ENCODE measurements at regions not wholly inside any gene's neighbourhood (a gene's known extent, or its start where the extent isn't known, plus 50 kb on each side); places are given as distances from the start of the nearest gene placed in this dataset.

DNA sequence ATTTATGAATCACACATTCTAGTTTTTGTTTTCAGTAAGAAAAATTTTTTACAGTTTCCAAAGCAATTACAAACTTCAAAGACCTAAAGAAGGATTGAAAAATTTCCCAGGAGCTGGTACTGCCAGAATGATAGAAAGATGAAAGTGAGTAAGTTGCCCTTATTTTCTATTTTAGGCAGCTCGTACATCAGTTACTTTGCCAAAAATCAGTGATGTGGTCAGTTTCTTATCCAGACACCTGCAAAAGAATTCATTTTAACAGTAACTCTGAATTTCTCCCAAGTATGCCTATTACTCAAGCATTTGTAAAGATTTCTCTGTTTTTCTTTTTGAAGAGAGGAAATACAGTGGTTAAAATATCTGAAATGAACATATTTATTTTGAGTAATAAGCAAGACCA, 976.3 kb upstream of the RAG2 start:
- TF ChIP-seq, protein P1, sequence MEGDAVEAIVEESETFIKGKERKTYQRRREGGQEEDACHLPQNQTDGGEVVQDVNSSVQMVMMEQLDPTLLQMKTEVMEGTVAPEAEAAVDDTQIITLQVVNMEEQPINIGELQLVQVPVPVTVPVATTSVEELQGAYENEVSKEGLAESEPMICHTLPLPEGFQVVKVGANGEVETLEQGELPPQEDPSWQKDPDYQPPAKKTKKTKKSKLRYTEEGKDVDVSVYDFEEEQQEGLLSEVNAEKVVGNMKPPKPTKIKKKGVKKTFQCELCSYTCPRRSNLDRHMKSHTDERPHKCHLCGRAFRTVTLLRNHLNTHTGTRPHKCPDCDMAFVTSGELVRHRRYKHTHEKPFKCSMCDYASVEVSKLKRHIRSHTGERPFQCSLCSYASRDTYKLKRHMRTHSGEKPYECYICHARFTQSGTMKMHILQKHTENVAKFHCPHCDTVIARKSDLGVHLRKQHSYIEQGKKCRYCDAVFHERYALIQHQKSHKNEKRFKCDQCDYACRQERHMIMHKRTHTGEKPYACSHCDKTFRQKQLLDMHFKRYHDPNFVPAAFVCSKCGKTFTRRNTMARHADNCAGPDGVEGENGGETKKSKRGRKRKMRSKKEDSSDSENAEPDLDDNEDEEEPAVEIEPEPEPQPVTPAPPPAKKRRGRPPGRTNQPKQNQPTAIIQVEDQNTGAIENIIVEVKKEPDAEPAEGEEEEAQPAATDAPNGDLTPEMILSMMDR (IDR thresholded peaks at IDR 0.05; ENCODE audit: low read depth, low read length) = no peak
- no peak overlapping the region for H3K4me3 ChIP-seq (ENCODE audit: low read depth, low read length)
- in situ Hi-C loops (cut with HindIII; ENCODE audit: low sequenced_read_pairs) = no loop called here
- DNase-seq (ENCODE audit: low read depth, low spot score) = no peak

DNA sequence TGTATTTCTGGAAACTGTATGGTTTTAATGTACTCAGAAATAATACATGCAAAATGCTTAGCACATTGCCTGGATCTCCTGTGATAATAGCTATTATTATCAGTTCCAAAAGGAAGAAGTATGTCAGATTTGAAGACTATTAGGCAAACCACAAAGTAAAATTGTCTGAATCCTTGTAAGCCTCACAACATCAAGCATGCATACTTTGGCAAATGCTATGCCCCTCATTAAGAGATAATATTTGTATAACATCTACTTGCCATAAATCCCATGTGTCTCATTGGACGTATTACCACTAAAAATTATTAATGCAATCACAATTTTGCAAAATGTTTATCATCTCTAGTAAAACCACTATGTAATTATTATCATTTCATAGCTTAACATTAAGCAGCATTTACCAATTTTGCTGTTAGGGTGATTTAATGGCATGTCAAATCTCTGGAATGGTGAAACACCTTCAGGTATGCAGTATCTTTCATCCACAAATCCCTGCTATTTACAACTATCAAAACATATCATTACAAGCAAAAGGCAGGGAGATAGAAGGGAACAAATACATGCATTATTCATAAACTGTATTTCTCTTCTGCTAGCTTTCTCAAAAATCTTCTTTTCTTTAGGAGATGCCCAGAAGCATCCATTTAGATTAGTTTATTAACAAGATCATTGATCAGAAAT, 974.6 kb upstream of the RAG2 start:
- in situ Hi-C loops (cut with HindIII; ENCODE audit: low sequenced_read_pairs) = no loop called here
- DNase-seq (ENCODE audit: low read depth, low spot score) = no peak
- no peak overlapping the region for H3K4me3 ChIP-seq (ENCODE audit: low read depth, low read length)
- TF ChIP-seq, protein P1 (IDR thresholded peaks at IDR 0.05; ENCODE audit: low read depth, low read length) = no peak

DNA sequence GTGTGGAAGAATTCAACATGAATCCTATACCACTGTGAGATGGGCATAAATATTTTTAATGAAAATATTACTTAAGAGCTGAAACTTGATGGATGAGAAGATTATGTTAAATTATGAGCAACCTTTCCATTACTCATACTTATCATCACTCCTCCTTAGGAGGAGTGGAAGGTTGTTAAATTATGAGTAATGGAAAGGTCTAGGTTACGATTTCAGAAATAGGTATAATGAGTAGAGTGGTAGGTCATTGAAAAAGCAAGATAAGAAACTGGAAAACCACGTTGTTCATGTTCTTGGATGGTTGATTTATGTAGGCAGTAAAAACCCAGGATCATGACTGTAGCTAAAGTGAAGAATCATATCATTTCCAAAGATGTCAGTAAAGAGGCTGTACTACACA, 973.2 kb upstream of the RAG2 start:
- DNase-seq (ENCODE audit: low read depth, low spot score) = no peak
- TF ChIP-seq, protein P1 (IDR thresholded peaks at IDR 0.05; ENCODE audit: low read depth, low read length) = no peak
- H3K4me3 ChIP-seq (ENCODE audit: low read depth, low read length) = no peak overlapping the region
- in situ Hi-C loops (cut with HindIII; ENCODE audit: low sequenced_read_pairs) = no loop called here

DNA sequence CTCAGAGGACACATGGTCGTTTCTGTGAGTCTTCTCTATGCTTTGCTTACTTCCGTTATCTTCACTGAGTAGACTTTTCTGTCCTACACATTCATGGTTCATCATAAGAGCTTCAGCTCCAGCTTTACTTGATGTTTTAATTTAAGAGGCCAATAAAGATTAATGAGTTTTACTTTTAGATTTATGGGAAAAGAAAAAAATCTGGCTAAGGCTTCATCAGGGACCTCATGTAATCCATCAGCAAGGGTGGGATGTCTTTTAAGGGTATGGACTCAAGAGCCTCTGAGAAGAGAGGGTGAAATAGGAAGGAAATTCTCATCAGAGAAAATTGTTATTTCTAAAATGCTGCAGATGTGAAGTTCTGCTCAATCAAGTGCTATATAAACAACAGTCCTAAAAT, 963.0 kb upstream of the RAG2 start:
- in situ Hi-C loops (cut with HindIII; ENCODE audit: low sequenced_read_pairs) = no loop called here
- H3K4me3 ChIP-seq (ENCODE audit: low read depth, low read length) = no peak overlapping the region
- DNase-seq (ENCODE audit: low read depth, low spot score) = no peak
- TF ChIP-seq, protein P1 (IDR thresholded peaks at IDR 0.05; ENCODE audit: low read depth, low read length) = no peak

DNA sequence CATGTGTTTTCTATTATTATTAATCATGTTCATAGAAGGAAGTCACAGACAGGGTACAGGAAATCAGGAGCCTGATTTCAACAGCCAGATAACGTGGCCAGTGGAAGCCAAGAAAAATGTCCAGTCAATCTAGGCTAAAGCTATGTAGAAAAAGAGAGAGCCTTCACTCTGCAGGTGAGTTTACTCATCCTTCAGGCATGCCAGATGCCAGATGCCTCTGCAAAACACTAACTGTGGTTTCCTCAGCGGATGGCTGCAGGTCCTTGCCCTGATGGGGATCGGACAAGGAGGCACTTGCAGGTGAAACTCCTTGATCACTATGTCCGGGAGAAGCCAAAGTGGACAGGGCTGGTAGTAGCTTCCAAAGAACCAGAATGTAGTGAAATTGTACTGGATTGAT, 962.3 kb upstream of the RAG2 start:
- no peak overlapping the region for H3K4me3 ChIP-seq (ENCODE audit: low read depth, low read length)
- in situ Hi-C loops (cut with HindIII; ENCODE audit: low sequenced_read_pairs) = no loop called here
- DNase-seq (ENCODE audit: low read depth, low spot score) = no peak
- TF ChIP-seq, protein P1 (IDR thresholded peaks at IDR 0.05; ENCODE audit: low read depth, low read length) = no peak

DNA sequence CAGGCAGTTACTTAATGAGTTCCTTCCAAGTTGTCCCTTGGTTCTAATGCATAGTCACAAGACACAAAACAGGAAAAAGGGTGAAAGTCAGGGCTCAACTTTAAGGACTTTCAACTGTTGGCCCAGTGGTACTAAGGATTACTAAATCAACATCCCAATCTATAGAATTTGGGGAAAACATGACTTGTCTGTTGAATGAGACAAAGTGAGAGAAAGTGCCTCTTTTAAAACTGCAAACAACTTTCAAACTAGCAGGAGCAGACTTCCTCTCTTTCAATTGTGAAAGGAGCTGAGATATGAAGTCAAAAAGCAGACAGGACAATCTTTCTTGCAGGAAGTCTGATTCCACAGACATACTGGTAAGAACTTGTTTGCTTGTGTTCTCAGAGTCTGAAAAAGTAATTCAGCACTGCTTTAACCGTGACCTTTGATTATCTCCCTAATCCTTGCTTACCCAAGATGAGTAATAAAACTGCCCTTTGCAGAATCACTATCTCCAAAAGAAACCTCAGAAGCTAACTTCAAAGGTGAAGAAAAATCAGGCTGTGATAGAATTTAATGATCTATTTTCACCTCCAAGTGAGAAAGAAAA, 960.7 kb upstream of the RAG2 start:
- in situ Hi-C loops (cut with HindIII; ENCODE audit: low sequenced_read_pairs) = no loop called here
- TF ChIP-seq, protein P1 (IDR thresholded peaks at IDR 0.05; ENCODE audit: low read depth, low read length) = no peak
- no peak for DNase-seq (ENCODE audit: low read depth, low spot score)
- no peak overlapping the region for H3K4me3 ChIP-seq (ENCODE audit: low read depth, low read length)
